ENCODE measurements at regions not wholly inside any gene's neighbourhood (a gene's known extent, or its start where the extent isn't known, plus 50 kb on each side); places are given as distances from the start of the nearest gene placed in this dataset.
"Not testable (repeated sequence)": the region's sequence is repeated elsewhere in the genome, so short reads cannot be mapped to it uniquely, and the experiment has no call there.

GRCh38 chr17:71434716-71435115, 686.1 kb upstream of the SOX9 start:
- no peak overlapping the region for H3K27ac ChIP-seq (ENCODE audit: low read length)
- no peaks in the 10 kb centered on the region for H3K9me3 ChIP-seq (ENCODE audit: insufficient read depth, low read depth, low read length)
- no peaks in the 10 kb centered on the region for H3K36me3 ChIP-seq (ENCODE audit: insufficient read depth, low read depth, low read length)
- H3K9ac ChIP-seq (ENCODE audit: low read depth, low read length) = no peak overlapping the region
- H3K4me3 ChIP-seq (ENCODE audit: low read length) = no peak overlapping the region
- no peaks in the 10 kb centered on the region for H3K4me1 ChIP-seq (ENCODE audit: insufficient read depth, low read length)
- no peaks in the 10 kb centered on the region for H3K27me3 ChIP-seq (ENCODE audit: insufficient read depth, low read length)

- Histone ChIP-seq H3K36me3 (ENCODE audit: insufficient read depth, low read depth, low read length) (no peaks in the 10 kb centered on the region), H3K9ac (ENCODE audit: low read depth, low read length) (no peak overlapping the region), H3K27me3 (ENCODE audit: insufficient read depth, low read length) (no peaks in the 10 kb centered on the region), H3K4me3 (ENCODE audit: low read length) (no peak overlapping the region), H3K9me3 (ENCODE audit: insufficient read depth, low read depth, low read length) (no peaks in the 10 kb centered on the region), H3K4me1 (ENCODE audit: insufficient read depth, low read length) (no peaks in the 10 kb centered on the region), H3K27ac (ENCODE audit: low read length) (no peak overlapping the region)
Observed at GRCh38 chr17:71436479-71436878, 684.3 kb upstream of the SOX9 start.

GRCh38 chr17:71437166-71437565, 683.7 kb upstream of the SOX9 start:
- Histone ChIP-seq H3K4me3 (ENCODE audit: low read length) (no peak overlapping the region), H3K27me3 (ENCODE audit: insufficient read depth, low read length) (no peaks in the 10 kb centered on the region), H3K9ac (ENCODE audit: low read depth, low read length) (no peak overlapping the region), H3K36me3 (ENCODE audit: insufficient read depth, low read depth, low read length) (no peaks in the 10 kb centered on the region), H3K9me3 (ENCODE audit: insufficient read depth, low read depth, low read length) (no peaks in the 10 kb centered on the region), H3K27ac (ENCODE audit: low read length) (no peak overlapping the region), H3K4me1 (ENCODE audit: insufficient read depth, low read length) (no peaks in the 10 kb centered on the region)

GRCh38 chr17:71438631-71439146, 682.1 kb upstream of the SOX9 start:
- H3K27me3 ChIP-seq (ENCODE audit: insufficient read depth, low read length) = no peaks in the 10 kb centered on the region
- H3K4me1 ChIP-seq (ENCODE audit: insufficient read depth, low read length) = no peaks in the 10 kb centered on the region
- no peak overlapping the region for H3K4me3 ChIP-seq (ENCODE audit: low read length)
- no peaks in the 10 kb centered on the region for H3K36me3 ChIP-seq (ENCODE audit: insufficient read depth, low read depth, low read length)
- H3K9me3 ChIP-seq (ENCODE audit: insufficient read depth, low read depth, low read length) = no peaks in the 10 kb centered on the region
- no peak overlapping the region for H3K27ac ChIP-seq (ENCODE audit: low read length)
- no peak overlapping the region for H3K9ac ChIP-seq (ENCODE audit: low read depth, low read length)

GRCh38 chr17:71440513-71440912, 680.3 kb upstream of the SOX9 start:
- Histone ChIP-seq H3K9me3 (ENCODE audit: insufficient read depth, low read depth, low read length) (no peaks in the 10 kb centered on the region), H3K27me3 (ENCODE audit: insufficient read depth, low read length) (no peaks in the 10 kb centered on the region), H3K4me1 (ENCODE audit: insufficient read depth, low read length) (no peaks in the 10 kb centered on the region), H3K36me3 (ENCODE audit: insufficient read depth, low read depth, low read length) (no peaks in the 10 kb centered on the region), H3K4me3 (ENCODE audit: low read length) (no peak overlapping the region), H3K27ac (ENCODE audit: low read length) (no peak overlapping the region), H3K9ac (ENCODE audit: low read depth, low read length) (no peak overlapping the region)

GRCh38 chr17:71441098-71441497, 679.7 kb upstream of the SOX9 start:
- Histone ChIP-seq H3K9ac (ENCODE audit: low read depth, low read length) (no peak overlapping the region), H3K4me3 (ENCODE audit: low read length) (no peak overlapping the region), H3K27me3 (ENCODE audit: insufficient read depth, low read length) (no peaks in the 10 kb centered on the region), H3K36me3 (ENCODE audit: insufficient read depth, low read depth, low read length) (no peaks in the 10 kb centered on the region), H3K27ac (ENCODE audit: low read length) (no peak overlapping the region), H3K4me1 (ENCODE audit: insufficient read depth, low read length) (no peaks in the 10 kb centered on the region), H3K9me3 (ENCODE audit: insufficient read depth, low read depth, low read length) (no peaks in the 10 kb centered on the region)

- H3K4me3 ChIP-seq (ENCODE audit: low read length) = no peak overlapping the region
- no peak overlapping the region for H3K9ac ChIP-seq (ENCODE audit: low read depth, low read length)
- H3K4me1 ChIP-seq (ENCODE audit: insufficient read depth, low read length) = no peaks in the 10 kb centered on the region
- no peaks in the 10 kb centered on the region for H3K27me3 ChIP-seq (ENCODE audit: insufficient read depth, low read length)
- H3K36me3 ChIP-seq (ENCODE audit: insufficient read depth, low read depth, low read length) = no peaks in the 10 kb centered on the region
- H3K9me3 ChIP-seq (ENCODE audit: insufficient read depth, low read depth, low read length) = no peaks in the 10 kb centered on the region
- H3K27ac ChIP-seq (ENCODE audit: low read length) = no peak overlapping the region
Observed at GRCh38 chr17:71444078-71444477, 676.7 kb upstream of the SOX9 start.

GRCh38 chr17:71446645-71447437, 674.0 kb upstream of the SOX9 start:
- Histone ChIP-seq H3K9ac (ENCODE audit: low read depth, low read length) (no peak overlapping the region), H3K27me3 (ENCODE audit: insufficient read depth, low read length) (no peaks in the 10 kb centered on the region), H3K4me1 (ENCODE audit: insufficient read depth, low read length) (no peaks in the 10 kb centered on the region), H3K9me3 (ENCODE audit: insufficient read depth, low read depth, low read length) (no peaks in the 10 kb centered on the region), H3K4me3 (ENCODE audit: low read length) (no peak overlapping the region), H3K36me3 (ENCODE audit: insufficient read depth, low read depth, low read length) (no peaks in the 10 kb centered on the region), H3K27ac (ENCODE audit: low read length) (no peak overlapping the region)

GRCh38 chr17:71447644-71448043, 673.2 kb upstream of the SOX9 start:
- Histone ChIP-seq H3K9ac (ENCODE audit: low read depth, low read length) (no peak overlapping the region), H3K27me3 (ENCODE audit: insufficient read depth, low read length) (no peaks in the 10 kb centered on the region), H3K27ac (ENCODE audit: low read length) (no peak overlapping the region), H3K4me3 (ENCODE audit: low read length) (no peak overlapping the region), H3K36me3 (ENCODE audit: insufficient read depth, low read depth, low read length) (no peaks in the 10 kb centered on the region), H3K9me3 (ENCODE audit: insufficient read depth, low read depth, low read length) (no peaks in the 10 kb centered on the region), H3K4me1 (ENCODE audit: insufficient read depth, low read length) (no peaks in the 10 kb centered on the region)

GRCh38 chr17:71450657-71451056, 670.2 kb upstream of the SOX9 start:
- not testable (repeated sequence) for H3K27ac ChIP-seq (ENCODE audit: low read length); H3K9ac ChIP-seq (ENCODE audit: low read depth, low read length); H3K36me3 ChIP-seq (ENCODE audit: insufficient read depth, low read depth, low read length); H3K27me3 ChIP-seq (ENCODE audit: insufficient read depth, low read length); H3K4me1 ChIP-seq (ENCODE audit: insufficient read depth, low read length); H3K4me3 ChIP-seq (ENCODE audit: low read length); H3K9me3 ChIP-seq (ENCODE audit: insufficient read depth, low read depth, low read length)

GRCh38 chr17:71453876-71454422, 666.9 kb upstream of the SOX9 start:
- Histone ChIP-seq H3K27me3 (ENCODE audit: insufficient read depth, low read length) (no peaks in the 10 kb centered on the region), H3K36me3 (ENCODE audit: insufficient read depth, low read depth, low read length) (no peaks in the 10 kb centered on the region), H3K9ac (ENCODE audit: low read depth, low read length) (no peak overlapping the region), H3K27ac (ENCODE audit: low read length) (no peak overlapping the region), H3K9me3 (ENCODE audit: insufficient read depth, low read depth, low read length) (no peaks in the 10 kb centered on the region), H3K4me3 (ENCODE audit: low read length) (no peak overlapping the region), H3K4me1 (ENCODE audit: insufficient read depth, low read length) (no peaks in the 10 kb centered on the region)

GRCh38 chr17:71455219-71455618, 665.6 kb upstream of the SOX9 start:
- Histone ChIP-seq H3K27ac (ENCODE audit: low read length) (no peak overlapping the region), H3K9ac (ENCODE audit: low read depth, low read length) (no peak overlapping the region), H3K27me3 (ENCODE audit: insufficient read depth, low read length) (no peaks in the 10 kb centered on the region), H3K36me3 (ENCODE audit: insufficient read depth, low read depth, low read length) (no peaks in the 10 kb centered on the region), H3K4me3 (ENCODE audit: low read length) (no peak overlapping the region), H3K9me3 (ENCODE audit: insufficient read depth, low read depth, low read length) (no peaks in the 10 kb centered on the region), H3K4me1 (ENCODE audit: insufficient read depth, low read length) (no peaks in the 10 kb centered on the region)

All from iPS-20b (cell line).